RWPE2 (cell line): ENCODE measurements at regions not wholly inside any gene's neighbourhood (a gene's known extent, or its start where the extent isn't known, plus 50 kb on each side); places are given as distances from the start of the nearest gene placed in this dataset.

Experiments
- ATAC-seq: fragments of 200-7000 bp; cut with Tn5 transposase; 3 replicates; pipeline ENCODE4 v1.9.1; 2021; ENCODE audit warnings: low read depth
- DNase-seq: peaks from one replicate; pipeline ENCODE4 v3.0.0-alpha.2; 2020; ENCODE audit warnings: low spot score
- H3K27ac ChIP-seq: fragments of 450-650 bp; 2 replicates; pipeline ENCODE4 v1.5.1; 2017; ENCODE audit warnings: mild to moderate bottlenecking; ENCODE audit not compliant: poor library complexity, severe bottlenecking
- H3K27me3 ChIP-seq: fragments of 250-450 bp; sonication (Bioruptor Pico); 2 replicates; pipeline ENCODE4 v1.5.1; 2021; ENCODE audit warnings: mild to moderate bottlenecking, moderate library complexity; ENCODE audit not compliant: insufficient read depth, poor library complexity, severe bottlenecking
- H3K36me3 ChIP-seq: fragments of 250-450 bp; sonication (Bioruptor Pico); 2 replicates; pipeline ENCODE4 v1.5.1; 2020; ENCODE audit warnings: low read depth, mild to moderate bottlenecking, moderate library complexity
- H3K4me1 ChIP-seq: fragments of 250-450 bp; sonication (Bioruptor Pico); 2 replicates; pipeline ENCODE4 v1.5.1; 2021; ENCODE audit warnings: mild to moderate bottlenecking, moderate library complexity; ENCODE audit not compliant: insufficient read depth, poor library complexity, severe bottlenecking
- H3K4me3 ChIP-seq: fragments of 250-450 bp; sonication (Bioruptor Pico); 2 replicates; pipeline ENCODE4 v1.5.1; 2021; ENCODE audit warnings: mild to moderate bottlenecking, moderate library complexity; ENCODE audit not compliant: severe bottlenecking
- H3K9me3 ChIP-seq: fragments of 250-450 bp; sonication (Bioruptor Pico); 2 replicates; pipeline ENCODE4 v1.5.1; 2021; ENCODE audit warnings: mild to moderate bottlenecking, moderate library complexity; ENCODE audit not compliant: severe bottlenecking
- CTCF ChIP-seq: fragments of 450-650 bp; IDR thresholded peaks from one replicate; pipeline ENCODE4 v1.5.1; 2017; ENCODE audit warnings: mild to moderate bottlenecking, moderate library complexity; ENCODE audit not compliant: poor library complexity, severe bottlenecking

GRCh38 chr7:124422081-124422480, 343.5 kb downstream of the GPR37 start:
- no peak for TF ChIP-seq CTCF
- ATAC-seq (no peak), DNase-seq (no peak)
- Histone ChIP-seq H3K27me3 (no peaks in the 10 kb centered on the region), H3K36me3 (no peaks in the 10 kb centered on the region), H3K9me3 (no peaks in the 10 kb centered on the region), H3K27ac (no peak overlapping the region), H3K4me3 (no peak overlapping the region), H3K4me1 (no peaks in the 10 kb centered on the region)

GRCh38 chr7:124420367-124420766, 345.2 kb downstream of the GPR37 start:
- H3K4me3 ChIP-seq: no peak overlapping the region
- ATAC-seq: no peak
- no peaks in the 10 kb centered on the region for H3K36me3 ChIP-seq
- no peaks in the 10 kb centered on the region for H3K4me1 ChIP-seq
- H3K9me3 ChIP-seq: no peaks in the 10 kb centered on the region
- TF ChIP-seq CTCF: no peak
- no peak for DNase-seq
- no peaks in the 10 kb centered on the region for H3K27me3 ChIP-seq
- no peak overlapping the region for H3K27ac ChIP-seq

- Histone ChIP-seq H3K9me3 (no peaks in the 10 kb centered on the region), H3K27ac (no peak overlapping the region), H3K36me3 (no peaks in the 10 kb centered on the region), H3K4me3 (no peak overlapping the region), H3K27me3 (no peaks in the 10 kb centered on the region), H3K4me1 (no peaks in the 10 kb centered on the region)
- no peak for TF ChIP-seq CTCF
- no peak for DNase-seq
- ATAC-seq: no peak
Measured at GRCh38 chr7:124413029-124413428, 352.6 kb downstream of the GPR37 start.

- Histone ChIP-seq H3K4me3 (no peak overlapping the region), H3K36me3 (no peaks in the 10 kb centered on the region), H3K4me1 (no peaks in the 10 kb centered on the region), H3K27ac (no peak overlapping the region), H3K9me3 (no peaks in the 10 kb centered on the region), H3K27me3 (no peaks in the 10 kb centered on the region)
- no peak for ATAC-seq
- no peak for TF ChIP-seq CTCF
- DNase-seq: no peak
Measured at GRCh38 chr7:124412531-124412930, 353.1 kb downstream of the GPR37 start.

- no peak for ATAC-seq
- no peak overlapping the region for H3K27ac ChIP-seq
- H3K27me3 ChIP-seq: no peaks in the 10 kb centered on the region
- H3K36me3 ChIP-seq: no peaks in the 10 kb centered on the region
- H3K4me1 ChIP-seq: no peaks in the 10 kb centered on the region
- no peak overlapping the region for H3K4me3 ChIP-seq
- H3K9me3 ChIP-seq: no peaks in the 10 kb centered on the region
- TF ChIP-seq CTCF: no peak
- no peak for DNase-seq
Measured at GRCh38 chr7:124411796-124412195, 353.8 kb downstream of the GPR37 start.
